LNCaP clone FGC (cell line): ENCODE measurements at regions not wholly inside any gene's neighbourhood (a gene's known extent, or its start where the extent isn't known, plus 50 kb on each side); places are given as distances from the start of the nearest gene placed in this dataset.
A peak's percentile ranks its signal among the peaks of the same experiment; 100 is the strongest.

Source experiments
- DNase-seq: peaks from one replicate; pipeline ENCODE4 v3.0.0-alpha.2; 2011; ENCODE audit warnings: low read depth
- H3K4me3 ChIP-seq: 2 replicates; pipeline ENCODE4 v1.5.1; 2011; ENCODE audit warnings: mild to moderate bottlenecking, low read depth, low read length, control low read depth
- CTCF ChIP-seq: IDR thresholded peaks from 2 replicates; pipeline ENCODE4 v1.5.1; 2012; ENCODE audit warnings: mild to moderate bottlenecking; ENCODE audit not compliant: control insufficient read depth, insufficient read depth; ENCODE audit errors: extremely low read depth

DNA sequence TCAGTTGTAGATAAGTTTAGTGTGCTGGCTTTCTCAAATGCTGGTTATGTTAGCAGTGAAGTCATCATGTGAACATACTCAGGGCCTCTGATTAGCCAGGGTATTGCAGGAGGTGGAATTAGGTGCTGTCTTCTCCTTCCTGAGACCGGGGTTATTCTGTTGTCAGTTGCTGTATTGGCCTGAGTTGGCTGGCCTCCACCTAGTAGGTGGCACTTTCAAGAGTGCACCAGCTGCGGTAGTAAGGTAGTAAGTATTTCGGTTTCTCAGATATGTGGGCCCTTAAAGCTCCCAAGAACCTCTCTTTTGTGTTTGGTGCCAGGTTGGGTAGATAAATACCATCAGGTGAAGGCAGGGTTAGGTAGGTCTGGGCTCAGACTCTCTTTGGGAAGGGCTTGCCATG, 1430.5 kb upstream of the CELF4 start:
- DNase-seq: no peak
- no peak overlapping the region for H3K4me3 ChIP-seq
- no peak for TF ChIP-seq CTCF

DNA sequence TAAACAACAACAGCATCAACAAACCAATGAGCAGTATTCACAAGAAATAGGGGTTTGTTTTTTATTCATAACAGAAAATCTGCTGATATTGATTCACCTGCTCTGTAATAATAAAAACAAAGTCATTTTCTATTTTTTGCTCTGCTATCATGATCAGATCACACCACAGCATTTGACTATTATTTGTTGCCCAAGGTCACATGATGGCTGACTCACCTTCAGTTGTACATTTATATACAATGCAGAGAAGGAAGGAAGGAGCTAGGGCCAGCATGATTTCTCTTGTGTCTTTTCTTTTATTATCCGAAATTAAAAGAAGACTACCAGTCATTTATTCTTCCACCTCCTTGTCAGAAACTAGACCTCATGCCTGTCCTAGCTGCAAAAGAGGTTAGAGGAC, 1427.7 kb upstream of the CELF4 start:
- no peak for TF ChIP-seq CTCF
- DNase-seq: no peak
- no peak overlapping the region for H3K4me3 ChIP-seq

- H3K4me3 ChIP-seq: no peak overlapping the region
- no peak for TF ChIP-seq CTCF
- no peak for DNase-seq
Measured at GRCh38 chr18:38984968-38985367, 1419.4 kb upstream of the CELF4 start.

DNA sequence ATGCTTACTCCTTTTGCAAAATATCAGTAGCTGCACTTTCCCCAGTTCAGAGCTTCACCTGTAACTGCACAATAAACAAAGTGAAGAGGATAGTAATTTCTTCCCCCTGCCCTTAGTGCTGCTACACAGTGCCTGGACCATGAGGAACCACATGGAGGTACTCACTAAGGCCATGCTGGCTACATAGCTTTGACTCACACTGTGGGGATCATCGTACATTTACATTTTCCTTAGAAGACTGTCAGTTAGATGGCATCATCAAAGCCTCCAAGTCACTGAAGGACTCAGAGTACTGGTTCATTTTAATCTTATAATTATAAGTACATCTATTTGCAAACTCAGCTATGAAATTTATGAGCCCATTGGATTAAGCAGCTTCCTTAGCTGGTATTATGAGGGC, 1416.5 kb upstream of the CELF4 start:
- DNase-seq: no peak
- TF ChIP-seq CTCF: no peak
- H3K4me3 ChIP-seq: no peak overlapping the region

GRCh38 chr18:38981389-38981788, 1415.8 kb upstream of the CELF4 start:
- H3K4me3 ChIP-seq: no peak overlapping the region
- no peak for DNase-seq
- no peak for TF ChIP-seq CTCF

GRCh38 chr18:38980420-38980819, 1414.8 kb upstream of the CELF4 start:
- peak; percentile 59 for DNase-seq
- no peak for TF ChIP-seq CTCF
- H3K4me3 ChIP-seq: no peak overlapping the region

GRCh38 chr18:38972571-38972970, 1407.0 kb upstream of the CELF4 start:
- H3K4me3 ChIP-seq: no peak overlapping the region
- TF ChIP-seq CTCF: no peak
- DNase-seq: no peak
